Lower leg skin (tissue), 4 donors: ENCODE measurements at regions not wholly inside any gene's neighbourhood (a gene's known extent, or its start where the extent isn't known, plus 50 kb on each side); places are given as distances from the start of the nearest gene placed in this dataset.

Experiments used
- DNase-seq, 2 donors: peaks; one replicate each; pipeline ENCODE4 v3.0.0-alpha.2; 2019; ENCODE audit warnings: low spot score in 2 of 2
- H3K4me3 ChIP-seq: fragments of 200-600 bp; sonication (generic); 2 replicates; pipeline ENCODE4 v1.5.1; 2017; ENCODE audit warnings: mild to moderate bottlenecking, low read depth; ENCODE audit not compliant: poor library complexity, severe bottlenecking
- CTCF ChIP-seq, 3 donors: fragments of 450-650 bp; IDR thresholded peaks; one replicate each; pipeline ENCODE4 v1.5.1; 2016; ENCODE audit warnings: antibody characterized with exemption in 3 of 3, mild to moderate bottlenecking in 3 of 3, moderate library complexity in 2 of 3
- POLR2A ChIP-seq, 2 donors: fragments of 450-650 bp; IDR thresholded peaks; one replicate each; pipeline ENCODE4 v1.6.1; 2016 to 2017; ENCODE audit warnings: antibody characterized with exemption in 2 of 2, mild to moderate bottlenecking in 1 of 2, moderate library complexity in 1 of 2
- WGBS, 2 donors: methylation state at CpG; one replicate each; pipeline ENCODE4 v1.1.5; 2018; 5-methylcytosine and 5-hydroxymethylcytosine counted together
- intact Hi-C: fragments of 100-400 bp; cut with DNase I; formaldehyde crosslinking; loops from one replicate; pipeline ENCODE4 v1.15.0; 2023; ENCODE audit warnings: low total_unique reads

- DNase-seq = no peak
- WGBS, 2 donors = 91 to 92% methylated on average over 3 of the region's 3 CpGs
- TF ChIP-seq POLR2A (IDR thresholded peaks at IDR 0.05) (no peak), CTCF (IDR thresholded peaks at IDR 0.05) (no peak)
- no peak overlapping the region for H3K4me3 ChIP-seq
- intact Hi-C loops = no loop called here
These were observed 1838.2 kb upstream of the PRR20A start for GRCh38 chr13:55302568-55302967.

GRCh38 chr13:55307909-55308308 lies 1832.8 kb upstream of the PRR20A start:
- DNase-seq = no peak
- intact Hi-C loops = no loop called here
- WGBS, 2 donors = 75 to 79% methylated on average over 3 of the region's 3 CpGs
- H3K4me3 ChIP-seq = no peak overlapping the region
- TF ChIP-seq CTCF (IDR thresholded peaks at IDR 0.05) (no peak), POLR2A (IDR thresholded peaks at IDR 0.05) (no peak)

- H3K4me3 ChIP-seq = no peak overlapping the region
- intact Hi-C loops = no loop called here
- TF ChIP-seq POLR2A (IDR thresholded peaks at IDR 0.05) (no peak), CTCF (IDR thresholded peaks at IDR 0.05) (no peak)
- 84 to 91% methylated on average over 3 of the region's 3 CpGs for WGBS, 2 donors
- no peak for DNase-seq
These were observed 1798.8 kb upstream of the PRR20A start for GRCh38 chr13:55341891-55342290.

GRCh38 chr13:55345224-55345623 lies 1795.5 kb upstream of the PRR20A start:
- no peak overlapping the region for H3K4me3 ChIP-seq
- no peak for TF ChIP-seq POLR2A (IDR thresholded peaks at IDR 0.05)
- no peak for TF ChIP-seq CTCF (IDR thresholded peaks at IDR 0.05)
- WGBS, 2 donors = 79 to 88% methylated on average over 4 of the region's 4 CpGs
- no peak for DNase-seq
- intact Hi-C loops = no loop called here

GRCh38 chr13:55347528-55347927 lies 1793.2 kb upstream of the PRR20A start:
- DNase-seq = no peak
- WGBS, 2 donors = 91 to 92% methylated on average over 3 of the region's 3 CpGs
- TF ChIP-seq POLR2A (IDR thresholded peaks at IDR 0.05) (no peak), CTCF (IDR thresholded peaks at IDR 0.05) (no peak)
- intact Hi-C loops = no loop called here
- no peak overlapping the region for H3K4me3 ChIP-seq

GRCh38 chr13:55359067-55359466 lies 1781.7 kb upstream of the PRR20A start:
- H3K4me3 ChIP-seq = no peak overlapping the region
- TF ChIP-seq CTCF (IDR thresholded peaks at IDR 0.05) (no peak), POLR2A (IDR thresholded peaks at IDR 0.05) (no peak)
- no peak for DNase-seq
- 52 to 70% methylated on average over 1 of the region's 1 CpG for WGBS, 2 donors
- intact Hi-C loops = no loop called here
